ENCODE measurements at regions not wholly inside any gene's neighbourhood (a gene's known extent, or its start where the extent isn't known, plus 50 kb on each side); places are given as distances from the start of the nearest gene placed in this dataset.
"Not testable (repeated sequence)": the region's sequence is repeated elsewhere in the genome, so short reads cannot be mapped to it uniquely, and the experiment has no call there.

DNA sequence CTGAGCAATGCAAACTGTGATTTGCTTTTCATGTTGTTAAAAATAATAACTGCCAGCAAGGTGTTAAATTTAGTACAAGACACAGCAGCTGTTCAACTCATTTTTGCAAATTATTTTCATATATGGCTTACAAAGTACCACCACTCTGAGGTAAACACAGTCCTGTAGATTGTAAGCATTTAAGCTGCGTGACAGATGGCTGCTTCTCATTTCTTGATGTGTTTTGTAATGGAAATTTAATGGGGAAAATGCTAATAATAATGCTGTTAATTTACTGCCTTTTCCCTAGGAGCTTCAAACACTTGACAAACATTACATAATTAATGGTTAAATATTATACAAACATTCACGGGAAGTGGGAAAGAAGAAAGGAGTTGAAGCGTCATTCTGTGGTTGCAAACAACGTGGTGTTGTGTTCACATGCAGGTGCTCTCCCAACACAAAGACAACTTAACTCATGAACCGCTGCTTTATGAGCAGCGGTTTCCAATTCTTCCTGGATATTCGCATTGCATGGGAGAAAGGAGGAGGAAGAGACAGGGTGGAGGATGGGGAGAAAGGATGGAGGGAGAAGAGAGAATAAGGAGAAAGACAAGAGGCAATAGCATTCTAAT lies 236.8 kb upstream of the VCX start:
- H3K4me3 Mint-ChIP-seq (ENCODE audit: low read depth, unreplicated experiment): no peak overlapping the region
- H3K4me1 Mint-ChIP-seq (ENCODE audit: low read depth, unreplicated experiment): no peaks in the 10 kb centered on the region
- CTCF ChIA-PET: no interaction called here
- intact Hi-C loops (cut with micrococcal nuclease; ENCODE audit: unreplicated experiment): no loop called here
- H3K27me3 Mint-ChIP-seq (ENCODE audit: unreplicated experiment): no peaks in the 10 kb centered on the region
- H3K27ac Mint-ChIP-seq (ENCODE audit: unreplicated experiment): no peak overlapping the region
- no TSS peak for BruUV-seq (replicated peaks)
- peaks cover 10% of the 10 kb centered on the region for H3K9me3 Mint-ChIP-seq (ENCODE audit: low read depth, unreplicated experiment)
- no peak for DNase-seq
- H3K36me3 Mint-ChIP-seq (ENCODE audit: insufficient read depth, unreplicated experiment): no peaks in the 10 kb centered on the region
- TF ChIP-seq, protein P1, sequence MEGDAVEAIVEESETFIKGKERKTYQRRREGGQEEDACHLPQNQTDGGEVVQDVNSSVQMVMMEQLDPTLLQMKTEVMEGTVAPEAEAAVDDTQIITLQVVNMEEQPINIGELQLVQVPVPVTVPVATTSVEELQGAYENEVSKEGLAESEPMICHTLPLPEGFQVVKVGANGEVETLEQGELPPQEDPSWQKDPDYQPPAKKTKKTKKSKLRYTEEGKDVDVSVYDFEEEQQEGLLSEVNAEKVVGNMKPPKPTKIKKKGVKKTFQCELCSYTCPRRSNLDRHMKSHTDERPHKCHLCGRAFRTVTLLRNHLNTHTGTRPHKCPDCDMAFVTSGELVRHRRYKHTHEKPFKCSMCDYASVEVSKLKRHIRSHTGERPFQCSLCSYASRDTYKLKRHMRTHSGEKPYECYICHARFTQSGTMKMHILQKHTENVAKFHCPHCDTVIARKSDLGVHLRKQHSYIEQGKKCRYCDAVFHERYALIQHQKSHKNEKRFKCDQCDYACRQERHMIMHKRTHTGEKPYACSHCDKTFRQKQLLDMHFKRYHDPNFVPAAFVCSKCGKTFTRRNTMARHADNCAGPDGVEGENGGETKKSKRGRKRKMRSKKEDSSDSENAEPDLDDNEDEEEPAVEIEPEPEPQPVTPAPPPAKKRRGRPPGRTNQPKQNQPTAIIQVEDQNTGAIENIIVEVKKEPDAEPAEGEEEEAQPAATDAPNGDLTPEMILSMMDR (IDR thresholded peaks at IDR 0.05; ENCODE audit: unreplicated experiment): no peak

DNA sequence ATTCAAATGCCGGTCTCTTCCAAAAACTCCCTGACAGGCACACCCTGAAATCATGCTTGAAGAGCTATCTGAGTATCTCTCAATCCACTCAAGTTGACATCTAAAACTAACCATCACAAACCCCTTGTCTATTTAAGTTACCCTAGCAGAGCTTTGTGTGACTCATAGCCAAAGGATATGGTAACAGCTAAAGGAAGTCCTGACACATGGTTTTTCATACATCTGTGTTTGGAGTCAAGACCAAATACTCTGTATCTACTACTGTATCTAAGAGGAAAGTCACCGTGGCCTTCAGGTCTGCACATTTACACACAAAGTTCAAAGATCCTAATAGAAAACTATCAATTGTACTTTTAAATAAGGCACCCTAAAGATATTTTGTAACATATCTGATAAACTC lies 239.6 kb upstream of the VCX start:
- Mint-ChIP-seq H3K27me3 (ENCODE audit: unreplicated experiment) (no peaks in the 10 kb centered on the region), H3K36me3 (ENCODE audit: insufficient read depth, unreplicated experiment) (no peaks in the 10 kb centered on the region), H3K27ac (ENCODE audit: unreplicated experiment) (no peak overlapping the region), H3K4me3 (ENCODE audit: low read depth, unreplicated experiment) (no peak overlapping the region), H3K4me1 (ENCODE audit: low read depth, unreplicated experiment) (no peaks in the 10 kb centered on the region), H3K9me3 (ENCODE audit: low read depth, unreplicated experiment) (peaks cover 12% of the 10 kb centered on the region)
- CTCF ChIA-PET: no interaction called here
- intact Hi-C loops (cut with micrococcal nuclease; ENCODE audit: unreplicated experiment): no loop called here
- no TSS peak for BruUV-seq (replicated peaks)
- TF ChIP-seq, protein P1 (IDR thresholded peaks at IDR 0.05; ENCODE audit: unreplicated experiment): no peak
- no peak for DNase-seq

DNA sequence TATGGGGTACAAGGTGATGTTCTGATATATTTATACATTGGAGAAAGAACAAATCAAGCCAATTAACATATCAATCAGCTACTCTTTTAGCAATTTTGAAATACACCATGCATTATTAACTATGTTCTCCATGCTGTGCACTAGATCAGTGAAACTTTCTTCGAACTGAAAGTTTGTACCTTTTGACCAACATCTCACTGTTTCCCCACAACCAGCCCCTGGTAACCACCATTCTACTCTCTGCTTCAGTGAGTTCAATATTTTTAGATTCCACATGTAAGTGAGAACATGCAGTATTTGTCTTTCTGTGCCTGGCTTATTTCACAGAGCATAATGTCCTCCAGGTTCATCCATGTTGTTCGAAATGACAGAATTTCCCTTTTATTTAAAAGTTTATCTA lies 246.1 kb upstream of the VCX start:
- DNase-seq: no peak
- no peaks in the 10 kb centered on the region for H3K36me3 Mint-ChIP-seq (ENCODE audit: insufficient read depth, unreplicated experiment)
- TF ChIP-seq, protein P1 (IDR thresholded peaks at IDR 0.05; ENCODE audit: unreplicated experiment): no peak
- peaks cover 8% of the 10 kb centered on the region for H3K9me3 Mint-ChIP-seq (ENCODE audit: low read depth, unreplicated experiment)
- CTCF ChIA-PET: no interaction called here
- intact Hi-C loops (cut with micrococcal nuclease; ENCODE audit: unreplicated experiment): no loop called here
- H3K4me3 Mint-ChIP-seq (ENCODE audit: low read depth, unreplicated experiment): no peak overlapping the region
- H3K27ac Mint-ChIP-seq (ENCODE audit: unreplicated experiment): no peak overlapping the region
- no TSS peak for BruUV-seq (replicated peaks)
- H3K4me1 Mint-ChIP-seq (ENCODE audit: low read depth, unreplicated experiment): no peaks in the 10 kb centered on the region
- no peaks in the 10 kb centered on the region for H3K27me3 Mint-ChIP-seq (ENCODE audit: unreplicated experiment)

DNA sequence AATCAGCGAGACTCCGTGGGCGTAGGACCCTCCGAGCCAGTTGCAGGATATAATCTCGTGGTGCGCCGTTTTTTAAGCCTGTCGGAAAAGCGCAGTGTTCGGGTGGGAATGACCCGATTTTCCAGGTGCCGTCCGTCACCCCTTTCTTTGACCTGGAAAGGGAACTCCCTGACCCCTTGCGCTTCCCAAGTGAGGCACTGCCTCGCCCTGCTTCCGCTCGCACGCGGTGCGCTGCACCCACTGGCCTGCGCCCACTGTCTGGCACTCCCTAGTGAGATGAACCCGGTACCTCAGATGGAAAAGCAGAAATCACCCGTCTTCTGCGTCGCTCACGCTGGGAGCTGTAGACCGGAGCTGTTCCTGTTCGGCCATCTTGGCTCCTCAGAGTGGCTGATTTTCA lies 249.6 kb upstream of the VCX start:
- H3K9me3 Mint-ChIP-seq (ENCODE audit: low read depth, unreplicated experiment); BruUV-seq (replicated peaks); H3K36me3 Mint-ChIP-seq (ENCODE audit: insufficient read depth, unreplicated experiment); CTCF ChIA-PET; DNase-seq; H3K27me3 Mint-ChIP-seq (ENCODE audit: unreplicated experiment); H3K4me3 Mint-ChIP-seq (ENCODE audit: low read depth, unreplicated experiment); H3K27ac Mint-ChIP-seq (ENCODE audit: unreplicated experiment); intact Hi-C loops (cut with micrococcal nuclease; ENCODE audit: unreplicated experiment); H3K4me1 Mint-ChIP-seq (ENCODE audit: low read depth, unreplicated experiment): not testable (repeated sequence)

DNA sequence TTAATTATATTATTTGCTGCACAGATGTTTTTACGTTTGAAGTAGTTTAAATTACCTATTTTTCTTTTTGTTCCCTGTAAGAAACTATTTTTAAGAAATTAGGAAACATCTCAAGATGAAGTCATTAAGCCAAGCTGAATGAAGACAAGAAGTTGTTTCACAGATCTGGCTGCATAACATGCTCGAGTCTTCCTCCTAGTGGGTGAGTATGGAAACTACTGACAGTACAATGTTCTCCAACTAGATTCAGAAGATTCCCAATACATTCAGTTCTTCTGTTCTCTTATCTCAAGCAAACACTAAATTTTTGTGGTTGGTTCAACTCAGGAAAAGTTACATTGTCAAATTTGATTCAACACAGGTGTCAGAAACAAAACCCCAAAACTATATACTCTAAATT lies 256.8 kb upstream of the VCX start:
- H3K36me3 Mint-ChIP-seq (ENCODE audit: insufficient read depth, unreplicated experiment): no peaks in the 10 kb centered on the region
- H3K27ac Mint-ChIP-seq (ENCODE audit: unreplicated experiment): no peak overlapping the region
- BruUV-seq (replicated peaks): no TSS peak
- H3K4me1 Mint-ChIP-seq (ENCODE audit: low read depth, unreplicated experiment): no peaks in the 10 kb centered on the region
- peak; percentile 0 for DNase-seq
- intact Hi-C loops (cut with micrococcal nuclease; ENCODE audit: unreplicated experiment): loop anchor here (5.0 kb wide), 1 partner anchor 454 kb away; no protein-coding TSS in a partner anchor
- TF ChIP-seq, protein P1 (IDR thresholded peaks at IDR 0.05; ENCODE audit: unreplicated experiment): no peak
- no peak overlapping the region for H3K4me3 Mint-ChIP-seq (ENCODE audit: low read depth, unreplicated experiment)
- CTCF ChIA-PET: interaction anchor here (0.7 kb wide), 1 partner anchor 453 kb away, joined by 3 read pairs; no protein-coding TSS in a partner anchor
- H3K9me3 Mint-ChIP-seq (ENCODE audit: low read depth, unreplicated experiment): no peaks in the 10 kb centered on the region
- H3K27me3 Mint-ChIP-seq (ENCODE audit: unreplicated experiment): no peaks in the 10 kb centered on the region
